Upper lobe of left lung (tissue), 4 donors: ENCODE measurements at regions not wholly inside any gene's neighbourhood (a gene's known extent, or its start where the extent isn't known, plus 50 kb on each side); places are given as distances from the start of the nearest gene placed in this dataset.

Experiments used
- CTCF ChIP-seq, 6 experiments: fragments of 450-650 bp in 4 of 6; fragments of 200-600 bp in 2 of 6; sonication (generic) in 2 of 6; IDR thresholded peaks; one replicate each; pipeline ENCODE4 v1.5.1; 2016 to 2019; ENCODE audit warnings: antibody characterized with exemption in 6 of 6
- EP300 ChIP-seq, 4 donors: sonication (generic); formaldehyde crosslinking; IDR thresholded peaks; one replicate each; pipeline ENCODE4 v1.5.1; 2017; ENCODE audit warnings: antibody characterized with exemption in 4 of 4, control low read depth in 2 of 4
- POLR2A ChIP-seq, 4 donors: fragments of 450-650 bp; IDR thresholded peaks; one replicate each; pipeline ENCODE4 v1.5.1; 2016 to 2017; ENCODE audit warnings: antibody characterized with exemption in 4 of 4, mild to moderate bottlenecking in 2 of 4
- POLR2AphosphoS5 ChIP-seq, 2 donors: sonication (generic); formaldehyde crosslinking; IDR thresholded peaks; one replicate each; pipeline ENCODE4 v1.5.1; 2017; ENCODE audit warnings: antibody characterized with exemption in 2 of 2

- TF ChIP-seq CTCF (IDR thresholded peaks at IDR 0.05) (no peak), POLR2A (IDR thresholded peaks at IDR 0.05) (no peak), POLR2AphosphoS5 (IDR thresholded peaks at IDR 0.05) (no peak), EP300 (IDR thresholded peaks at IDR 0.05) (no peak)
Measured at GRCh38 chr11:56916587-56916986, 72.1 kb upstream of the OR5AK2 start.
